Epithelial cell of esophagus (primary cell): ENCODE measurements at regions not wholly inside any gene's neighbourhood (a gene's known extent, or its start where the extent isn't known, plus 50 kb on each side); places are given as distances from the start of the nearest gene placed in this dataset.

ENCODE experiments used
- DNase-seq: peaks from one replicate; pipeline ENCODE4 v3.0.0; 2010; ENCODE audit warnings: low read depth
- H3K4me3 ChIP-seq: 2 replicates; pipeline ENCODE4 v1.5.1; 2011; ENCODE audit warnings: mild to moderate bottlenecking, low read length, control low read depth
- TF ChIP-seq, protein P1 (sequence below): IDR thresholded peaks from 2 replicates; pipeline ENCODE4 v1.5.1; 2011; ENCODE audit warnings: low read depth, mild to moderate bottlenecking, low read length, control low read depth, inconsistent platforms; ENCODE audit not compliant: insufficient read depth; ENCODE audit errors: missing control alignments

DNA sequence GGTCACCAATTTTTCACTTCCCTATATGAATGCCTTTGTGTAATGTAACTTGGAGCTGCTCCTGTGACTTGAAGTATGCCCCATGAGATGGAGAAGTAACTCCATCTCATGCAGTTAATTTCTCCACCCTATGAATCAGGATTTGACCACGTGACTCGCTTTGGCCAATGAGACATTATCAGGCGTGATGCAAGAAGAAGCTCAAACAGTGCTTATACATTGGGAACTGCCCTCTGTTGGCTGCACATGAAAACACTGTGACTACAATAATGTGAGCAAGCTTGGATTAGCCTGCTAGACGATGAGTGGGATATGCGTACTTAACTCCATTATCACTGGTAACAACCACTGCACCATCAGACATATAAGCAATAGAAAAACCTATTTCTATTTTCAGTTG lies 684.4 kb downstream of the PLA2G4A start:
- peak; percentile 36 for DNase-seq
- no peak overlapping the region for H3K4me3 ChIP-seq
- TF ChIP-seq, protein P1, sequence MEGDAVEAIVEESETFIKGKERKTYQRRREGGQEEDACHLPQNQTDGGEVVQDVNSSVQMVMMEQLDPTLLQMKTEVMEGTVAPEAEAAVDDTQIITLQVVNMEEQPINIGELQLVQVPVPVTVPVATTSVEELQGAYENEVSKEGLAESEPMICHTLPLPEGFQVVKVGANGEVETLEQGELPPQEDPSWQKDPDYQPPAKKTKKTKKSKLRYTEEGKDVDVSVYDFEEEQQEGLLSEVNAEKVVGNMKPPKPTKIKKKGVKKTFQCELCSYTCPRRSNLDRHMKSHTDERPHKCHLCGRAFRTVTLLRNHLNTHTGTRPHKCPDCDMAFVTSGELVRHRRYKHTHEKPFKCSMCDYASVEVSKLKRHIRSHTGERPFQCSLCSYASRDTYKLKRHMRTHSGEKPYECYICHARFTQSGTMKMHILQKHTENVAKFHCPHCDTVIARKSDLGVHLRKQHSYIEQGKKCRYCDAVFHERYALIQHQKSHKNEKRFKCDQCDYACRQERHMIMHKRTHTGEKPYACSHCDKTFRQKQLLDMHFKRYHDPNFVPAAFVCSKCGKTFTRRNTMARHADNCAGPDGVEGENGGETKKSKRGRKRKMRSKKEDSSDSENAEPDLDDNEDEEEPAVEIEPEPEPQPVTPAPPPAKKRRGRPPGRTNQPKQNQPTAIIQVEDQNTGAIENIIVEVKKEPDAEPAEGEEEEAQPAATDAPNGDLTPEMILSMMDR: no peak

DNA sequence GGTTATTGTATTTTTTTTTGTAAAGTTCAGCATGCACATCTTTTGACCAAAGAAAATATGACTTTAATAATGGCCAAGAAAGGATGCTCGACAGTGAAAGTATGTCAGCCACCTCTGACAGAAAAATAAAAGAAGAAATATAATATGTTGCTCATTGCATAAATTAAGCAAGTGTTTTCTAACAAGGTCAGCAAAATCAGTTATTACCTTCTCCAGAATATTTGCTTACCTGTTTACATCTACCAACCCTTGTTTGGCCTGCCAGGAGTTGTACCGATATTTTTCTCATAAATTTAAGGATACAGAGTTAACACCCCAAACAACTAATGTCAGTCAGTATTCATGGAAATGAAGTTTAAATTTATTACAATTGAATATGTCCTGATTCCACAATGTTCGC lies 685.4 kb downstream of the PLA2G4A start:
- H3K4me3 ChIP-seq: no peak overlapping the region
- DNase-seq: no peak
- TF ChIP-seq, protein P1: no peak

DNA sequence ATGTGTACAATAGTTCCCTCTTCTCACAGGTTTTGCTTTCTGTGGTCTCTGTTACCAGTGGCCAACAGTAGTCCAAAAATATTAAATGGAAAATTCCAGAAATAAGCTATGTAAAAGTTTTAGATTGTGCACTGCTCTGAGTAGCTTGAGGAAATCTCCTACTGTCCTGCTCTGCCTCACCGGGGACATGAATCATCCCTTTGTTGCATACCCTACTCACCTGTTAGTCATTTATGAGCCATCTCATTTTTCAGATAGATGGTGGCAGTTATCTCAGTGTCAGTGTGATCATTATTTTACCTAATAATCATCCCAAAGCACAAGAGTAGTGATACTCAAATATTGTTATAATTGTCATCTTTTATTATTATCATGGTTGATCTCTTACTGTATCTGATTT lies 688.1 kb downstream of the PLA2G4A start:
- peak; percentile 79 for DNase-seq
- no peak overlapping the region for H3K4me3 ChIP-seq
- TF ChIP-seq, protein P1: no peak

DNA sequence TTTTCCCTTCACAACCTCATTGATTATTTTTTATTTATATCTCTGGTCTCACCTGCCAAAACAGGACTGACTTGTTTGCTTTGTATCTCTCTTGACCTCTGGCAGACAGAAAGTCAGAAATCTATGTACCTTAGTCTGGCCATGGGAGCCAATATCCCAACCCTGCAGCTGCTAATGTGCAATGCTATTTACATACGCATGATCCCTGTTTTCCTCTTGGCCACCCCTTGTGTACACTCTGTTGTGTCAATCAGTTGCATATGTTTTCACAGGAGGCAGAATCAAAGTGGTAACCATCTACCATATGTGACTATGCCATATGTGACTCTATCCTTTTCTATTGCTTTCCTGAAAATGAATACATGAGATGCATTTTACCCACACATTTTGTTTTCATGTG lies 688.8 kb downstream of the PLA2G4A start:
- no peak overlapping the region for H3K4me3 ChIP-seq
- DNase-seq: no peak
- TF ChIP-seq, protein P1: no peak

DNA sequence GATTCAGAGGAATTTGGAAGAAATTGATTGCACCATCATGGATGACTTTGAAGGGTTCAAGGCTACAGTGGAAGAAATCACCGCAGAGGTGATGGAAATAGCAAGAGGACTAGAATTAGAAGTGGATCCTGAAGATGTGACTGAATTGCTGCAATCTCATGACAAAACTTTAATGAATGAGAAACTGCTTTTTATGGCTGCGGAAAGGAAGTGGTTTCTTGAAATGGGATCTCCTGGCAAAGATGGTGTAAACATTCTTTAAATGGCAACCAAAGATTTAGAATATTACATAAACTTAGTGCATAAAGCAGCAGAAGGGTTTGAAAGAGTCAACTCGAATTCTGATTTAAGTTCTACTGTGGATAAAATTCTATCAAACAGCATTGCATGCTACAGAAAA lies 698.6 kb downstream of the PLA2G4A start:
- no peak overlapping the region for H3K4me3 ChIP-seq
- TF ChIP-seq, protein P1: no peak
- no peak for DNase-seq

DNA sequence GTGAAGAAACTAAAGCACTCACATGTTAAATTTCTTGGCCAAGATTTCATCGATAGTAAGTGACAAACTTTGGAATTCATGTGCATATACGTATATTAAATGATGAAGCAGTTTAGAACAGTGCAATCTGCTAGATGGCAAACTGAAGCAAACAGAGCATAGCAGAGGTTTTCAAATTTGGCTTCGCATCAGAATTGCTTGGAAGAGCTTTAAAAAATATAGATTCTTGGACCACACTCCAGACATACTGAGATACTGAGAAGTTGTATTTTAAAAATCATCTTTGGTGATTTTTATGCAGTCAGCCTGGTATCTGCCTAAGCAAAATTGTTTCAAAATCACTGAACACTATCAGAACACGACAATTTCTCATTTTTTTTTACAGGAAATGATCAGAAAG lies 709.2 kb downstream of the PLA2G4A start:
- no peak for DNase-seq
- TF ChIP-seq, protein P1: no peak
- H3K4me3 ChIP-seq: no peak overlapping the region

DNA sequence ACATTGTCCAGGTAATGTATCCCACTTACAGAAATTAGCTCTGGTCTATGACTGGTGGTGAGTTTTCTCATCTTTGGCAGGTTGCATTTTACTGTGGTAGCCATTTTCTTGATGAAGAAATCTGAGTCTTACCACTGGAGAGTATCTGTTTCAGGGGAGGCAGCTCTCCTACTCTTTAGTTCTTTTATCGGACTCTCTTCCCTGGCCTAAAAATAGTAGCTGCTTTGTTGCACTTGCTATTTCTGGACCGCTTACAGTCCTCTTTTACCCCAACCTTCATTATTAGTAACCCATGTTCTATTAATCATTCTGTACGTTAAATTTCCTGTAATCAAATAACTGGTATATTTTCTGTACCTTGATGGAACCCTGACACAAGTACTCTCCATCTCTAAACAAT lies 720.8 kb downstream of the PLA2G4A start:
- H3K4me3 ChIP-seq: no peak overlapping the region
- DNase-seq: no peak
- TF ChIP-seq, protein P1: no peak
